GM20000 (cell line): ENCODE measurements at regions not wholly inside any gene's neighbourhood (a gene's known extent, or its start where the extent isn't known, plus 50 kb on each side); places are given as distances from the start of the nearest gene placed in this dataset.

Experiments used
- DNase-seq: peaks from one replicate; pipeline ENCODE4 v3.0.0; 2012; ENCODE audit warnings: low spot score
- TF ChIP-seq, protein P1 (sequence below): IDR thresholded peaks from 2 replicates; pipeline ENCODE4 v1.5.1; 2012; ENCODE audit warnings: mild to moderate bottlenecking, control low read depth; ENCODE audit errors: extremely low read depth, missing control alignments

DNA sequence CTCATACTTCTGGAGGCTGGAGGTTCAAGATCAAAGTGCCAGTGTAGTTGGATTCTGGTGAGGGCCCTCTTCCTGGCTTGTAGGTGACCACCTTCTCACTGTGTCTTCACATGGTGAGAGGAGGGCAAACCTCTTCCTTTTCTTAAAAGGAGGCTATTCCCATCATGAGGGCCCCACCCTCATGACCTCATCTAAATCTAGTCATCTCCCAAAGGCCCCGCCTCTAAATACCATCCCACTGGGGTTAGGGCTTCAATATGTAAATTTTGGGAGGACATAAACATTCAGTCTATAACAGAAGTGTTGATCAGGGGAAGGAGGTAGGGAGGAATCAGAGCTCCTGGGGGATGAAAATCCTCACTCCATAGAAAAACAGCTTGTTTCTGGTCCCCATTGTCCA is 60.8 kb upstream of the DIPK2B start:
- DNase-seq, result no peak
- TF ChIP-seq, protein P1, sequence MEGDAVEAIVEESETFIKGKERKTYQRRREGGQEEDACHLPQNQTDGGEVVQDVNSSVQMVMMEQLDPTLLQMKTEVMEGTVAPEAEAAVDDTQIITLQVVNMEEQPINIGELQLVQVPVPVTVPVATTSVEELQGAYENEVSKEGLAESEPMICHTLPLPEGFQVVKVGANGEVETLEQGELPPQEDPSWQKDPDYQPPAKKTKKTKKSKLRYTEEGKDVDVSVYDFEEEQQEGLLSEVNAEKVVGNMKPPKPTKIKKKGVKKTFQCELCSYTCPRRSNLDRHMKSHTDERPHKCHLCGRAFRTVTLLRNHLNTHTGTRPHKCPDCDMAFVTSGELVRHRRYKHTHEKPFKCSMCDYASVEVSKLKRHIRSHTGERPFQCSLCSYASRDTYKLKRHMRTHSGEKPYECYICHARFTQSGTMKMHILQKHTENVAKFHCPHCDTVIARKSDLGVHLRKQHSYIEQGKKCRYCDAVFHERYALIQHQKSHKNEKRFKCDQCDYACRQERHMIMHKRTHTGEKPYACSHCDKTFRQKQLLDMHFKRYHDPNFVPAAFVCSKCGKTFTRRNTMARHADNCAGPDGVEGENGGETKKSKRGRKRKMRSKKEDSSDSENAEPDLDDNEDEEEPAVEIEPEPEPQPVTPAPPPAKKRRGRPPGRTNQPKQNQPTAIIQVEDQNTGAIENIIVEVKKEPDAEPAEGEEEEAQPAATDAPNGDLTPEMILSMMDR, result no peak

DNA sequence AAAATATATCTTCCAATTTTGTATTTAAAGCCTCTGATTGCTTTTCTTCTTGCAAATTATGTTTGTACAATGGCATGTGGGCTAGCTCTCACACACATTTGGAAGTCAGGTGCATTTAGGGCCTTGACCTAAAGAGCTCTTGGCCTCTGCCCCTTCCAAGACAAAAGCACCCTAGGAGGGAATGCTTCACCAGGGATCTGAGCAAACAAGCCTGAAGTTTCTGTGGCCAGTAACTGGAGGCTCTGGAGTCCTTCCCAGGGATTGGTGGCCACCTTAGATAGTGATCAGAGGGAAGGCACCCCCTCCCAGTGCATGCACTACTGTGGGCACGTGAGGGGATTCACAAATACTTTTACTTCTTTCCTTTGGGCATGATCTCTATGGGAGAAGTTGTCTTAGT is 60.3 kb upstream of the DIPK2B start:
- TF ChIP-seq, protein P1, result no peak
- no peak for DNase-seq

DNA sequence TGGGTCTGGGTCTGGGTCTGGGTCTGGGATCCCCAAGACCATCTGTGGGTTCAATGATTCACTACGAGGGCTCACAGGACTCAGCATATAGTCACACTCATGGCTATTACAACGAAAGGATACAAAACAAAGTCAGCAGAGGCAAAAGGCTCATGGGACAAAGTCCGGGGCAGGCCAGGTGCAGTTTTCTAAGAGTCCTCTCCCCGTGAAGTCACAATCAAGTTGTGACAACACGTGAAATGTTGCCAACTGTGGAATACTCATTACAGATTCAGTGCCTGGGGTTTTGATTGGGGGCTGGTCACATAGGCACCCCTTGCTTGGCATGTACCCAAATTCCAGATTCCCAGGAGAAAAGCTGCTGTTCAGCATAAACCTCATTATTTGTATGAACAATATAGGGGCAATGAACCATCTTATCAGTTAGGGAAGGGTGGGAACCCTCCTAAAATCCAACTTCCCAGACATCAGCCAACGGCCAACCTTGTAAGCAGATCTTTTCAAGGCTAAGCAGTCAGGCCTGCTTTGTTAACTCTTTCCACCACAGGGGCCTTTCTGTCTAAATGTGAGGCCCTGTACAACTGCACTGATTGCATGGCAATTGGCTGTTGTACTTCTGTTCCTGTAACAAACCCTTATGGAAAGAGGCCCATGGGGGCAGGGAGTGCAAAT is 58.2 kb upstream of the DIPK2B start:
- no peak for DNase-seq
- TF ChIP-seq, protein P1, result no peak
